ENCODE measurements at regions not wholly inside any gene's neighbourhood (a gene's known extent, or its start where the extent isn't known, plus 50 kb on each side); places are given as distances from the start of the nearest gene placed in this dataset.

GRCh38 chr9:87796196-87796595 is 70.3 kb downstream of the CTSL start:
- Histone ChIP-seq H3K4me3 (ENCODE audit: low read depth, low read length, poor library complexity, severe bottlenecking) (no peak overlapping the region), H3K36me3 (ENCODE audit: insufficient read depth, low read length) (no peaks in the 10 kb centered on the region), H3K27ac (ENCODE audit: low read depth, low read length, poor library complexity, severe bottlenecking) (no peak overlapping the region), H3K79me2 (ENCODE audit: insufficient read depth, low read depth, low read length) (no peaks in the 10 kb centered on the region), H3K4me2 (ENCODE audit: low read length) (no peak overlapping the region), H3K9me3 (ENCODE audit: low read length) (no peaks in the 10 kb centered on the region), H2AFZ (ENCODE audit: low read length) (no peak overlapping the region), H4K20me1 (ENCODE audit: insufficient read depth, low read length) (no peaks in the 10 kb centered on the region), H3K9me2 (ENCODE audit: insufficient read depth, low read length) (no peaks in the 10 kb centered on the region), H3K4me1 (ENCODE audit: insufficient read depth, low read length, poor library complexity, severe bottlenecking) (no peaks in the 10 kb centered on the region)
- CTCF ChIA-PET (ENCODE audit: unreplicated experiment) = no interaction called here
- BruUV-seq (replicated peaks) = no TSS peak
- intact Hi-C loops (cut with micrococcal nuclease; ENCODE audit: unreplicated experiment) = no loop called here
- no peak for DNase-seq (ENCODE audit: low spot score)
- no peak for TF ChIP-seq CTCF (conservative IDR thresholded peaks at IDR 0.05; ENCODE audit: low read length)
- TF ChIP-seq EZH2phosphoT487 (IDR thresholded peaks at IDR 0.05; ENCODE audit: borderline replicate concordance, low read depth, low read length) = no peak
- POLR2A ChIA-PET = interaction anchor here (0.6 kb wide), 1 partner anchor 1240 kb away, joined by 3 read pairs; no protein-coding TSS in a partner anchor

GRCh38 chr9:87798261-87798833 is 72.4 kb downstream of the CTSL start:
- Histone ChIP-seq H3K36me3 (ENCODE audit: insufficient read depth, low read length) (no peaks in the 10 kb centered on the region), H3K79me2 (ENCODE audit: insufficient read depth, low read depth, low read length) (no peaks in the 10 kb centered on the region), H3K4me2 (ENCODE audit: low read length) (no peak overlapping the region), H3K4me3 (ENCODE audit: low read depth, low read length, poor library complexity, severe bottlenecking) (no peak overlapping the region), H3K4me1 (ENCODE audit: insufficient read depth, low read length, poor library complexity, severe bottlenecking) (no peaks in the 10 kb centered on the region), H3K9me3 (ENCODE audit: low read length) (no peaks in the 10 kb centered on the region), H2AFZ (ENCODE audit: low read length) (no peak overlapping the region), H3K9me2 (ENCODE audit: insufficient read depth, low read length) (no peaks in the 10 kb centered on the region), H4K20me1 (ENCODE audit: insufficient read depth, low read length) (no peaks in the 10 kb centered on the region), H3K27ac (ENCODE audit: low read depth, low read length, poor library complexity, severe bottlenecking) (no peak overlapping the region)
- intact Hi-C loops (cut with micrococcal nuclease; ENCODE audit: unreplicated experiment) = no loop called here
- BruUV-seq (replicated peaks) = no TSS peak
- TF ChIP-seq CTCF (conservative IDR thresholded peaks at IDR 0.05; ENCODE audit: low read length) (no peak), EZH2phosphoT487 (IDR thresholded peaks at IDR 0.05; ENCODE audit: borderline replicate concordance, low read depth, low read length) (no peak)
- ChIA-PET POLR2A (no interaction called here), CTCF (ENCODE audit: unreplicated experiment) (no interaction called here)
- DNase-seq (ENCODE audit: low spot score) = no peak

- no peak for TF ChIP-seq EZH2phosphoT487 (IDR thresholded peaks at IDR 0.05; ENCODE audit: borderline replicate concordance, low read depth, low read length)
- TF ChIP-seq CTCF (conservative IDR thresholded peaks at IDR 0.05; ENCODE audit: low read length) = no peak
- H3K4me3 ChIP-seq (ENCODE audit: low read depth, low read length, poor library complexity, severe bottlenecking) = no peak overlapping the region
- BruUV-seq (replicated peaks) = no TSS peak
- POLR2A ChIA-PET = no interaction called here
- DNase-seq (ENCODE audit: low spot score) = no peak
- H3K4me2 ChIP-seq (ENCODE audit: low read length) = no peak overlapping the region
- no peaks in the 10 kb centered on the region for H3K9me3 ChIP-seq (ENCODE audit: low read length)
- H4K20me1 ChIP-seq (ENCODE audit: insufficient read depth, low read length) = no peaks in the 10 kb centered on the region
- H3K9me2 ChIP-seq (ENCODE audit: insufficient read depth, low read length) = no peaks in the 10 kb centered on the region
- H3K27ac ChIP-seq (ENCODE audit: low read depth, low read length, poor library complexity, severe bottlenecking) = no peak overlapping the region
- H3K4me1 ChIP-seq (ENCODE audit: insufficient read depth, low read length, poor library complexity, severe bottlenecking) = no peaks in the 10 kb centered on the region
- H3K79me2 ChIP-seq (ENCODE audit: insufficient read depth, low read depth, low read length) = no peaks in the 10 kb centered on the region
- no peak overlapping the region for H2AFZ ChIP-seq (ENCODE audit: low read length)
- CTCF ChIA-PET (ENCODE audit: unreplicated experiment) = no interaction called here
- H3K36me3 ChIP-seq (ENCODE audit: insufficient read depth, low read length) = no peaks in the 10 kb centered on the region
- intact Hi-C loops (cut with micrococcal nuclease; ENCODE audit: unreplicated experiment) = no loop called here
Observed at GRCh38 chr9:87799503-87799902, 73.6 kb downstream of the CTSL start.
